H9 (cell line): ENCODE measurements at regions not wholly inside any gene's neighbourhood (a gene's known extent, or its start where the extent isn't known, plus 50 kb on each side); places are given as distances from the start of the nearest gene placed in this dataset.

Experiments used
- DNase-seq: peaks from one replicate; pipeline ENCODE4 v3.0.0-alpha.2; 2017
- H2AFZ ChIP-seq: one replicate; pipeline ENCODE4 v1.6.1; 2013; ENCODE audit warnings: mild to moderate bottlenecking, low read length, control low read depth, moderate library complexity
- H2AK5ac ChIP-seq: 2 replicates; pipeline ENCODE4 v1.6.1; 2013; ENCODE audit warnings: low read length, control low read depth, mixed read lengths; ENCODE audit not compliant: insufficient read length
- H2BK120ac ChIP-seq: one replicate; pipeline ENCODE4 v1.6.1; 2013; ENCODE audit warnings: low read depth, mild to moderate bottlenecking, low read length, control low read depth, inconsistent platforms; ENCODE audit not compliant: poor library complexity, severe bottlenecking
- H2BK12ac ChIP-seq: 2 replicates; pipeline ENCODE4 v1.6.1; 2013; ENCODE audit warnings: low read length, control low read depth, mixed read lengths, low read depth; ENCODE audit not compliant: insufficient read length
- H2BK15ac ChIP-seq: 2 replicates; pipeline ENCODE4 v1.6.1; 2013; ENCODE audit warnings: low read depth, low read length, control low read depth
- H2BK20ac ChIP-seq: one replicate; pipeline ENCODE4 v1.6.1; 2013; ENCODE audit warnings: low read depth, mild to moderate bottlenecking, low read length, control low read depth, inconsistent platforms; ENCODE audit not compliant: poor library complexity, severe bottlenecking
- H2BK5ac ChIP-seq: 2 replicates; pipeline ENCODE4 v1.6.1; 2013; ENCODE audit warnings: low read length, control low read depth, mixed read lengths; ENCODE audit not compliant: insufficient read length
- H3K14ac ChIP-seq: 2 replicates; pipeline ENCODE4 v1.6.1; 2013; ENCODE audit warnings: low read length, control low read depth; ENCODE audit not compliant: insufficient read depth
- H3K18ac ChIP-seq: 2 replicates; pipeline ENCODE4 v1.6.1; 2013; ENCODE audit warnings: low read depth, mild to moderate bottlenecking, mixed read lengths, low read length, control low read depth; ENCODE audit not compliant: insufficient read length
- H3K23ac ChIP-seq: 2 replicates; pipeline ENCODE4 v1.6.1; 2013; ENCODE audit warnings: low read length, control low read depth, mixed read lengths, low read depth; ENCODE audit not compliant: insufficient read length
- H3K23me2 ChIP-seq: 2 replicates; pipeline ENCODE4 v1.6.1; 2013; ENCODE audit warnings: low read depth, mild to moderate bottlenecking, mixed read lengths, low read length, control low read depth; ENCODE audit not compliant: insufficient read length, poor library complexity, severe bottlenecking
- H3K27ac ChIP-seq: 2 replicates; pipeline ENCODE4 v1.5.1; 2013; ENCODE audit warnings: low read length, control low read depth, mixed read lengths, low read depth; ENCODE audit not compliant: insufficient read length
- H3K27me3 ChIP-seq: 2 replicates; pipeline ENCODE4 v1.6.1; 2013; ENCODE audit warnings: low read length, control low read depth, inconsistent platforms; ENCODE audit not compliant: insufficient read depth
- H3K4ac ChIP-seq: 2 replicates; pipeline ENCODE4 v1.6.1; 2013; ENCODE audit warnings: low read depth, mild to moderate bottlenecking, control low read depth, inconsistent platforms, low read length, moderate library complexity
- H3K4me1 ChIP-seq: 2 replicates; pipeline ENCODE4 v1.6.1; 2013; ENCODE audit warnings: low read length, control low read depth, inconsistent platforms; ENCODE audit not compliant: insufficient read depth
- H3K4me2 ChIP-seq: 2 replicates; pipeline ENCODE4 v1.6.1; 2013; ENCODE audit warnings: low read length, control low read depth, mixed read lengths; ENCODE audit not compliant: insufficient read length, insufficient read depth
- H3K56ac ChIP-seq: 2 replicates; pipeline ENCODE4 v1.6.1; 2013; ENCODE audit warnings: low read depth, mild to moderate bottlenecking, mixed read lengths, low read length, control low read depth; ENCODE audit not compliant: insufficient read length
- H3K79me1 ChIP-seq: 2 replicates; pipeline ENCODE4 v1.6.1; 2013; ENCODE audit warnings: low read depth, mild to moderate bottlenecking, moderate library complexity, low read length, control low read depth, inconsistent platforms; ENCODE audit not compliant: insufficient read depth, poor library complexity, severe bottlenecking
- H3K79me2 ChIP-seq: 2 replicates; pipeline ENCODE4 v1.6.1; 2013; ENCODE audit warnings: low read length, control low read depth, inconsistent platforms; ENCODE audit not compliant: insufficient read depth
- H3K9ac ChIP-seq: 2 replicates; pipeline ENCODE4 v1.6.1; 2013; ENCODE audit warnings: low read length, control low read depth, mixed read lengths; ENCODE audit not compliant: insufficient read length; ENCODE audit errors: extremely low read depth
- H3K9me3 ChIP-seq: one replicate; pipeline ENCODE4 v1.6.1; 2013; ENCODE audit warnings: low read depth, low read length, inconsistent platforms; ENCODE audit not compliant: control insufficient read depth
- H3T11ph ChIP-seq: one replicate; pipeline ENCODE4 v1.6.1; 2013; ENCODE audit warnings: mild to moderate bottlenecking, low read length, control low read depth, inconsistent platforms
- H4K20me1 ChIP-seq: one replicate; pipeline ENCODE4 v1.6.1; 2013; ENCODE audit not compliant: control insufficient read depth, insufficient read length, insufficient read depth
- H4K5ac ChIP-seq: 2 replicates; pipeline ENCODE4 v1.6.1; 2013; ENCODE audit warnings: low read depth, mild to moderate bottlenecking, mixed read lengths, low read length, control low read depth; ENCODE audit not compliant: insufficient read length
- H4K8ac ChIP-seq: replicated peaks from 2 replicates; pipeline ENCODE4 v1.6.1; 2013; ENCODE audit warnings: low read length, control low read depth, mixed read lengths, low read depth; ENCODE audit not compliant: insufficient read length
- H4K91ac ChIP-seq: 2 replicates; pipeline ENCODE4 v1.6.1; 2013; ENCODE audit warnings: low read depth, mild to moderate bottlenecking, moderate library complexity, mixed read lengths, low read length, control low read depth; ENCODE audit not compliant: insufficient read length
- H3K27ac Mint-ChIP-seq, 3 experiments: 2 replicates in 2 of 3; 3 replicates in 1 of 3; pipeline ENCODE4 v1.8.0; 2020 to 2021; ENCODE audit warnings: mixed read lengths in 3 of 3, mild to moderate bottlenecking in 1 of 3, moderate library complexity in 1 of 3
- H3K27me3 Mint-ChIP-seq: 2 replicates; pipeline ENCODE4 v1.8.0; 2021; ENCODE audit warnings: low read depth, mild to moderate bottlenecking, moderate library complexity, mixed read lengths
- H3K36me3 Mint-ChIP-seq, 3 experiments: 2 replicates in 2 of 3; 3 replicates in 1 of 3; pipeline ENCODE4 v1.8.0; 2020 to 2021; ENCODE audit warnings: low read depth in 3 of 3, mixed read lengths in 3 of 3; ENCODE audit not compliant: insufficient read depth in 1 of 3
- H3K4me1 Mint-ChIP-seq, 2 experiments: 2 replicates each; pipeline ENCODE4 v1.8.0; 2020; ENCODE audit warnings: mixed read lengths in 2 of 2
- H3K4me3 Mint-ChIP-seq, 2 experiments: 2 replicates in 1 of 2; 3 replicates in 1 of 2; pipeline ENCODE4 v1.8.0; 2020 to 2021; ENCODE audit warnings: mild to moderate bottlenecking in 2 of 2, mixed read lengths in 2 of 2, moderate library complexity in 1 of 2
- H3K9me3 Mint-ChIP-seq, 2 experiments: 2 replicates in 1 of 2; 3 replicates in 1 of 2; pipeline ENCODE4 v1.8.0; 2020; ENCODE audit warnings: mild to moderate bottlenecking in 2 of 2, mixed read lengths in 2 of 2, moderate library complexity in 1 of 2
- WGBS: extraction: QIAGEN DNeasy Blood & Tissue Kit; methylation state at CpG from one replicate; pipeline ENCODE4 v1.1.7; 2013; ENCODE audit warnings: missing lambda C conversion rate, low lambda C conversion rate, mixed read lengths; ENCODE audit not compliant: insufficient read length; ENCODE audit errors: extremely low coverage; 5-methylcytosine and 5-hydroxymethylcytosine counted together
- TF ChIP-seq, protein P1 (sequence below): fragments of 200-600 bp; sonication (generic); conservative IDR thresholded peaks from 3 replicates; pipeline ENCODE4 v1.8.0; 2021; ENCODE audit warnings: antibody characterized with exemption, mild to moderate bottlenecking

- Histone ChIP-seq H4K20me1 (no peaks in the 10 kb centered on the region), H2BK5ac (no peak overlapping the region), H3K27ac (no peak overlapping the region), H3K79me2 (no peaks in the 10 kb centered on the region), H3K14ac (no peak overlapping the region), H2BK120ac (no peak overlapping the region), H2AFZ (no peak overlapping the region), H2AK5ac (no peak overlapping the region), H3K79me1 (no peaks in the 10 kb centered on the region), H3K9me3 (no peaks in the 10 kb centered on the region), H4K91ac (no peak overlapping the region), H3K9ac (no peak overlapping the region), H3K4me2 (no peak overlapping the region), H3K56ac (no peak overlapping the region), H3K23me2 (no peaks in the 10 kb centered on the region), H3K4ac (no peak overlapping the region), H3K27me3 (no peaks in the 10 kb centered on the region), H3T11ph (no peak overlapping the region), H4K5ac (no peak overlapping the region), H2BK12ac (no peak overlapping the region), H2BK15ac (no peak overlapping the region), H4K8ac (no peak overlapping the region), H3K18ac (no peak overlapping the region), H3K4me1 (no peaks in the 10 kb centered on the region), H3K23ac (no peak overlapping the region), H2BK20ac (no peak overlapping the region)
- DNase-seq: no peak
- no peak overlapping the region for H3K4me3 Mint-ChIP-seq
- TF ChIP-seq, protein P1, sequence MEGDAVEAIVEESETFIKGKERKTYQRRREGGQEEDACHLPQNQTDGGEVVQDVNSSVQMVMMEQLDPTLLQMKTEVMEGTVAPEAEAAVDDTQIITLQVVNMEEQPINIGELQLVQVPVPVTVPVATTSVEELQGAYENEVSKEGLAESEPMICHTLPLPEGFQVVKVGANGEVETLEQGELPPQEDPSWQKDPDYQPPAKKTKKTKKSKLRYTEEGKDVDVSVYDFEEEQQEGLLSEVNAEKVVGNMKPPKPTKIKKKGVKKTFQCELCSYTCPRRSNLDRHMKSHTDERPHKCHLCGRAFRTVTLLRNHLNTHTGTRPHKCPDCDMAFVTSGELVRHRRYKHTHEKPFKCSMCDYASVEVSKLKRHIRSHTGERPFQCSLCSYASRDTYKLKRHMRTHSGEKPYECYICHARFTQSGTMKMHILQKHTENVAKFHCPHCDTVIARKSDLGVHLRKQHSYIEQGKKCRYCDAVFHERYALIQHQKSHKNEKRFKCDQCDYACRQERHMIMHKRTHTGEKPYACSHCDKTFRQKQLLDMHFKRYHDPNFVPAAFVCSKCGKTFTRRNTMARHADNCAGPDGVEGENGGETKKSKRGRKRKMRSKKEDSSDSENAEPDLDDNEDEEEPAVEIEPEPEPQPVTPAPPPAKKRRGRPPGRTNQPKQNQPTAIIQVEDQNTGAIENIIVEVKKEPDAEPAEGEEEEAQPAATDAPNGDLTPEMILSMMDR: no peak
- H3K36me3 Mint-ChIP-seq: no peaks in the 10 kb centered on the region; a peak in 1 of 7 replicates
- no peak overlapping the region for H3K27ac Mint-ChIP-seq
- H3K4me1 Mint-ChIP-seq: peaks cover 3 to 16% of the 10 kb centered on the region in 2 experiments
- no CpG with 5 or more reads among the region's 1 CpG for WGBS
- peaks cover 0 to 5% of the 10 kb centered on the region in 2 experiments; a peak in 2 of 5 replicates for H3K9me3 Mint-ChIP-seq
- no peaks in the 10 kb centered on the region for H3K27me3 Mint-ChIP-seq
Measured at GRCh38 chr6:141539617-141540016, 593.1 kb upstream of the GJE1 start.
